Testis (tissue), 2 donors: ENCODE measurements at regions not wholly inside any gene's neighbourhood (a gene's known extent, or its start where the extent isn't known, plus 50 kb on each side); places are given as distances from the start of the nearest gene placed in this dataset.

Source experiments
- DNase-seq: peaks from one replicate; pipeline ENCODE4 v3.0.0-alpha.2; 2019
- H3K27ac ChIP-seq, 2 donors: fragments of 200-600 bp; sonication (generic); one replicate each; pipeline ENCODE4 v1.5.1; 2019
- H3K27me3 ChIP-seq: fragments of 200-600 bp; sonication (generic); one replicate; pipeline ENCODE4 v1.5.1; 2019
- H3K36me3 ChIP-seq: fragments of 200-600 bp; sonication (generic); one replicate; pipeline ENCODE4 v1.5.1; 2017; ENCODE audit warnings: low read depth; ENCODE audit errors: missing control alignments
- H3K4me1 ChIP-seq: fragments of 200-600 bp; sonication (generic); one replicate; pipeline ENCODE4 v1.5.1; 2019
- H3K4me3 ChIP-seq, 2 donors: fragments of 200-600 bp; sonication (generic); one replicate each; pipeline ENCODE4 v1.5.1; 2017 to 2019
- H3K9me3 ChIP-seq: fragments of 200-600 bp; sonication (generic); one replicate; pipeline ENCODE4 v1.5.1; 2017
- POLR2A ChIP-seq: fragments of 450-650 bp; IDR thresholded peaks from one replicate; pipeline ENCODE4 v1.6.1; 2017; ENCODE audit warnings: antibody characterized with exemption, mild to moderate bottlenecking, moderate library complexity
- WGBS, 2 donors: methylation state at CpG; one replicate each; pipeline ENCODE4 v1.1.5; 2018; 5-methylcytosine and 5-hydroxymethylcytosine counted together
- intact Hi-C: fragments of 100-400 bp; cut with DNase I; formaldehyde crosslinking; loops from one replicate; pipeline ENCODE4 v1.15.1; 2023; ENCODE audit warnings: low total_unique reads
- TF ChIP-seq, protein P1 (sequence below), 3 experiments: fragments of 450-650 bp in 2 of 3; fragments of 200-600 bp in 1 of 3; sonication (generic) in 1 of 3; IDR thresholded peaks; one replicate each; pipeline ENCODE4 v1.5.1; 2016 to 2019; ENCODE audit warnings: antibody characterized with exemption in 3 of 3, mild to moderate bottlenecking in 2 of 3, moderate library complexity in 1 of 3

DNA sequence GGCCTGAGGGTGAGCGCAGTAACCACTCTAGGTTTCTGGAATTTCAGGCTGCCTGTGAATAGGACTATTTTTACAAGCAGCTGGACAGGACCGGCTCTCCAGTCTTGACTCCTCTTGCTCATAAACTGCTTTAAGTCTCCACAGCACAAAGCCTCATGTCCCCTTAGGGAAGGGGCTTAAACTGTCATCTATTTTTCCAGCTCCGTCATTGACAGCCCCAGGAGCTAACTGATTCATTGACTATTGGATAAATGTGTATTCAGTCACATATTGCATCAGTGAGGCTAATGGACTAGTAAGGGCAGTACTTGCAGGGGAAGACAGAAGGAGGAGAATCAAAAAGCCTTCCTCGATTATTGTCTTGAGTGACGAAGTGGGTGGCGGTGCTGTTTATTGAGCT, 719.4 kb upstream of the ADAMTS16 start:
- intact Hi-C loops, result no loop called here
- WGBS, 2 donors, result 81 to 91% methylated on average over 5 to 6 of the region's 6 CpGs
- no peak overlapping the region for H3K4me3 ChIP-seq

DNA sequence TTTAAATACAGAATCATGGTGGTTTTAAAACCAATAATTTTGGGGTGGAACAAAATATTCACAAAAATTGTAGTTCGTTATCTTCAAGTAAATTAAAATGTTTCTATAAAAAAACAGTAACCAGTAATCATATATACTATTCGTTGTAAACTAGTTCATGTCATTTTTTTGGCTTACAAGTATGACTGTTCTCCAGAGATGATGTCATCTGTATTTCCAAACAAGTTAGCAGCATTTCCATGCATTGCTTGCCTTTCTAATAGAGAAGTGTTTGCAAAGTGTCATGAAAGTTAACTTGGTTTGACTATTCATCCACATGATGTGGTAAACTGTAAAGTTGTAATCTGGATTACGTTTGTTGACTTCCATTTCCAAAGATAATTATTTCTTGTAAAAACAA, 717.9 kb upstream of the ADAMTS16 start:
- Histone ChIP-seq H3K36me3 (no peaks in the 10 kb centered on the region), H3K27ac (no peak overlapping the region), H3K9me3 (no peaks in the 10 kb centered on the region), H3K4me3 (no peak overlapping the region), H3K4me1 (no peaks in the 10 kb centered on the region), H3K27me3 (no peaks in the 10 kb centered on the region)
- no peak for TF ChIP-seq POLR2A
- TF ChIP-seq, protein P1, sequence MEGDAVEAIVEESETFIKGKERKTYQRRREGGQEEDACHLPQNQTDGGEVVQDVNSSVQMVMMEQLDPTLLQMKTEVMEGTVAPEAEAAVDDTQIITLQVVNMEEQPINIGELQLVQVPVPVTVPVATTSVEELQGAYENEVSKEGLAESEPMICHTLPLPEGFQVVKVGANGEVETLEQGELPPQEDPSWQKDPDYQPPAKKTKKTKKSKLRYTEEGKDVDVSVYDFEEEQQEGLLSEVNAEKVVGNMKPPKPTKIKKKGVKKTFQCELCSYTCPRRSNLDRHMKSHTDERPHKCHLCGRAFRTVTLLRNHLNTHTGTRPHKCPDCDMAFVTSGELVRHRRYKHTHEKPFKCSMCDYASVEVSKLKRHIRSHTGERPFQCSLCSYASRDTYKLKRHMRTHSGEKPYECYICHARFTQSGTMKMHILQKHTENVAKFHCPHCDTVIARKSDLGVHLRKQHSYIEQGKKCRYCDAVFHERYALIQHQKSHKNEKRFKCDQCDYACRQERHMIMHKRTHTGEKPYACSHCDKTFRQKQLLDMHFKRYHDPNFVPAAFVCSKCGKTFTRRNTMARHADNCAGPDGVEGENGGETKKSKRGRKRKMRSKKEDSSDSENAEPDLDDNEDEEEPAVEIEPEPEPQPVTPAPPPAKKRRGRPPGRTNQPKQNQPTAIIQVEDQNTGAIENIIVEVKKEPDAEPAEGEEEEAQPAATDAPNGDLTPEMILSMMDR (IDR thresholded peaks at IDR 0.05), result no peak
- DNase-seq, result no peak
- WGBS, 2 donors, result 61 to 76% methylated on average over 3 of the region's 3 CpGs
- intact Hi-C loops, result no loop called here

More for the DNA sequence above, 719.4 kb upstream of the ADAMTS16 start:
- no peaks in the 10 kb centered on the region for H3K4me1 ChIP-seq
- TF ChIP-seq POLR2A, result no peak
- TF ChIP-seq, protein P1 (IDR thresholded peaks at IDR 0.05), result no peak
- H3K27me3 ChIP-seq, result no peaks in the 10 kb centered on the region
- no peaks in the 10 kb centered on the region for H3K36me3 ChIP-seq
- no peaks in the 10 kb centered on the region for H3K9me3 ChIP-seq
- DNase-seq, result no peak
- no peak overlapping the region for H3K27ac ChIP-seq

DNA sequence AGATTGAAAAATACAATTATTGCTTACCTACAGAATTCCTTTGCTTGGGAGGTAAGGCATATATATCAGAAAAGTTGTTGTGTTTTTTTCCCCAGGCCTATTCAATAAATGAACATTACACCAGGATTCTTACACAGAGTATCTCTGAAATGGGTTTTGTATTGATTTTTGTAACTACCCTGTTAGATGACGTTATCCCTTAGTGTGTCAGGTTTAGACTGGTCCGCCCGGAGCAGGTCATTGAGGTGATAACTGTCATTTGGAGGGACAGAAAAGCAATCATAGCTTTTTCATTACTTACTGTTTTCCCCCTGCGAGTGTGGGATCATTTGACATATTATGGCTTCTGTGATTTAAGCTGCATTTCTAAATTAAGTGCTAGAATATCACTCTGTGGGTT, 715.2 kb upstream of the ADAMTS16 start:
- no peaks in the 10 kb centered on the region for H3K36me3 ChIP-seq
- no peak for DNase-seq
- no peak overlapping the region for H3K27ac ChIP-seq
- intact Hi-C loops, result no loop called here
- 84 to 87% methylated on average over 4 of the region's 4 CpGs for WGBS, 2 donors
- TF ChIP-seq, protein P1 (IDR thresholded peaks at IDR 0.05), result no peak
- TF ChIP-seq POLR2A, result no peak
- no peaks in the 10 kb centered on the region for H3K9me3 ChIP-seq
- H3K4me1 ChIP-seq, result no peaks in the 10 kb centered on the region
- H3K4me3 ChIP-seq, result no peak overlapping the region
- no peaks in the 10 kb centered on the region for H3K27me3 ChIP-seq

DNA sequence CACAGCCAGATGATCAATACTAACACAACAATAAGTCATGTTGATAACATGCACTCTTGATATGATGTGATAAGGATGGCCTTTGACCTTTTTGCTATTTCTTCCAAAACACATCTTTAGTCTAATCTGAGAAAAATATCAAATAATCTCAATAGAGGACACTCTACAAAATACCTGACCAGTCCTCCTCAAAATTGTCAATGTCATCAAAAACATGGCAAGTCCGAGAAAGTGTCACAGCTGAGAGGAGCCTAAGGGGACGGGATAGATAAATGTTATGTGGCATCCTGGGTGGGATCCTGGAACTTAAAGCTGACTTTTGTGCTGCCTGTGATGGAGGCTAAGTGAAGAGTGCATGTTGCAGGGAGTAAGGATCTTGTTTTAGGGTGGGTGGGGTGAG, 699.6 kb upstream of the ADAMTS16 start:
- no peak overlapping the region for H3K4me3 ChIP-seq
- H3K27me3 ChIP-seq, result no peaks in the 10 kb centered on the region
- no peaks in the 10 kb centered on the region for H3K4me1 ChIP-seq
- no peak overlapping the region for H3K27ac ChIP-seq
- no peaks in the 10 kb centered on the region for H3K9me3 ChIP-seq
- TF ChIP-seq, protein P1 (IDR thresholded peaks at IDR 0.05), result no peak
- TF ChIP-seq POLR2A, result no peak
- intact Hi-C loops, result no loop called here
- 86 to 97% methylated on average over 2 of the region's 2 CpGs for WGBS, 2 donors
- no peaks in the 10 kb centered on the region for H3K36me3 ChIP-seq
- DNase-seq, result no peak

DNA sequence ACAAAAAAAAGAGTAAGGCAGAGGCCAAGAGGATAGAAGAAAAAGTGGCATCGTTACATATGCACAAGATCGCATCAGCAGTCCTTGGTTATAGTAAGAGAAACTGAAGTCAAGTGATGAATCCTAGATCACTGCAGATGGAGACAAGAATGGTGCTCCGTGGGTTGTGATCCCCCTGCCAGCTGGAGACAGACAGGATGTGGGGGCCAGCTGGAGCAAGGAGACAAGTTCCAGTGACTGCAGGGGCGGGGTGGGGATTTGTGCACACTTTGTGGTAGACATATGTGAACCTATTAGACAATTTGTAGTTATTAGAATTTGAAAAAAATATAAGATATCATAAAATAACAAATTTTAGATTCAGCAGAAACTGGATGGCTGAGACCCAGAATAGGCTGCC, 697.9 kb upstream of the ADAMTS16 start:
- 57 to 59% methylated on average over 4 of the region's 4 CpGs for WGBS, 2 donors
- Histone ChIP-seq H3K27ac (no peak overlapping the region), H3K36me3 (no peaks in the 10 kb centered on the region), H3K9me3 (no peaks in the 10 kb centered on the region), H3K4me3 (peak overlapping the region in 1 of 2 donors; percentile 24), H3K4me1 (no peaks in the 10 kb centered on the region), H3K27me3 (no peaks in the 10 kb centered on the region)
- intact Hi-C loops, result no loop called here
- no peak for DNase-seq
- no peak for TF ChIP-seq POLR2A
- TF ChIP-seq, protein P1 (IDR thresholded peaks at IDR 0.05), result no peak
